C4-2B (cell line): ENCODE measurements at regions not wholly inside any gene's neighbourhood (a gene's known extent, or its start where the extent isn't known, plus 50 kb on each side); places are given as distances from the start of the nearest gene placed in this dataset.

ENCODE experiments used
- CTCF ChIP-seq: fragments of 450-650 bp; conservative IDR thresholded peaks from 2 replicates; pipeline ENCODE4 v1.5.1; 2017; ENCODE audit warnings: mild to moderate bottlenecking
- ZFX ChIP-seq: fragments of 450-650 bp; IDR thresholded peaks from 2 replicates; pipeline ENCODE4 v1.6.1; 2017

- TF ChIP-seq CTCF = no peak
- TF ChIP-seq ZFX = no peak
Observed at GRCh38 chr16:51431517-51432241, 280.6 kb upstream of the SALL1 start.
